DND-41 (cell line): ENCODE measurements at regions not wholly inside any gene's neighbourhood (a gene's known extent, or its start where the extent isn't known, plus 50 kb on each side); places are given as distances from the start of the nearest gene placed in this dataset.

Source experiments
- ATAC-seq: fragments of 200-7000 bp; cut with Tn5 transposase; 3 replicates; pipeline ENCODE4 v1.9.1; 2021; ENCODE audit warnings: low read depth; ENCODE audit not compliant: insufficient read depth
- DNase-seq: peaks from one replicate; pipeline ENCODE4 v3.0.0-alpha.2; 2020
- H2AFZ ChIP-seq: 2 replicates; pipeline ENCODE4 v1.6.0; 2012; ENCODE audit warnings: low read depth, low read length
- H3K27ac ChIP-seq: 2 replicates; pipeline ENCODE4 v1.5.1; 2012; ENCODE audit warnings: low read length, inconsistent platforms
- H3K27me3 ChIP-seq: fragments of 200-600 bp; sonication (generic); 2 replicates; pipeline ENCODE4 v1.6.0; 2012; ENCODE audit warnings: low read length, mild to moderate bottlenecking, inconsistent platforms; ENCODE audit not compliant: insufficient read depth, poor library complexity
- H3K36me3 ChIP-seq: 2 replicates; pipeline ENCODE4 v1.5.1; 2012; ENCODE audit warnings: low read length, inconsistent platforms; ENCODE audit not compliant: insufficient read depth
- H3K4me1 ChIP-seq: 2 replicates; pipeline ENCODE4 v1.5.1; 2012; ENCODE audit warnings: mild to moderate bottlenecking, low read length; ENCODE audit not compliant: insufficient read depth
- H3K4me2 ChIP-seq: 2 replicates; pipeline ENCODE4 v1.6.0; 2012; ENCODE audit warnings: mild to moderate bottlenecking, moderate library complexity, low read length, inconsistent platforms; ENCODE audit not compliant: insufficient read depth
- H3K4me3 ChIP-seq, 2 experiments: fragments of 200-600 bp in 1 of 2; shearing (Covaris generic) in 1 of 2; 2 replicates each; pipeline ENCODE4 v1.5.1; 2012 to 2016; ENCODE audit warnings: inconsistent platforms in 2 of 2, low read length in 2 of 2, mild to moderate bottlenecking in 2 of 2, low read depth in 1 of 2, moderate library complexity in 1 of 2
- H3K79me2 ChIP-seq: 2 replicates; pipeline ENCODE4 v1.6.0; 2012; ENCODE audit warnings: low read length, inconsistent platforms; ENCODE audit not compliant: insufficient read depth
- H3K9ac ChIP-seq: 2 replicates; pipeline ENCODE4 v1.6.0; 2012; ENCODE audit warnings: low read depth, mild to moderate bottlenecking, inconsistent platforms, low read length, moderate library complexity
- H3K9me3 ChIP-seq: 2 replicates; pipeline ENCODE4 v1.5.1; 2012; ENCODE audit warnings: low read length, moderate library complexity, mild to moderate bottlenecking, inconsistent platforms; ENCODE audit not compliant: insufficient read depth, severe bottlenecking
- H4K20me1 ChIP-seq: 2 replicates; pipeline ENCODE4 v1.6.0; 2012; ENCODE audit warnings: low read length; ENCODE audit not compliant: insufficient read depth
- CTCF ChIP-seq: IDR thresholded peaks from 2 replicates; pipeline ENCODE4 v1.5.1; 2012; ENCODE audit warnings: borderline replicate concordance, low read length, moderate library complexity, mild to moderate bottlenecking; ENCODE audit not compliant: poor library complexity, severe bottlenecking; ENCODE audit errors: extremely low read depth
- EZH2 ChIP-seq: IDR thresholded peaks from 3 replicates; pipeline ENCODE4 v1.6.1; 2012; ENCODE audit warnings: borderline replicate concordance, low read depth, mild to moderate bottlenecking, moderate library complexity, low read length, inconsistent platforms; ENCODE audit not compliant: severe bottlenecking

GRCh38 chr6:168384045-168385036 lies 56.6 kb upstream of the SMOC2 start:
- no peak overlapping the region for H2AFZ ChIP-seq
- H3K4me3 ChIP-seq = no peak overlapping the region
- H3K27ac ChIP-seq = no peak overlapping the region
- DNase-seq (no peak), ATAC-seq (no peak)
- H3K4me2 ChIP-seq = no peak overlapping the region
- H3K9me3 ChIP-seq = peaks cover 39% of the 10 kb centered on the region
- no peaks in the 10 kb centered on the region for H4K20me1 ChIP-seq
- TF ChIP-seq CTCF (no peak), EZH2 (no peak)
- no peaks in the 10 kb centered on the region for H3K27me3 ChIP-seq
- H3K79me2 ChIP-seq = no peaks in the 10 kb centered on the region
- no peaks in the 10 kb centered on the region for H3K36me3 ChIP-seq
- H3K4me1 ChIP-seq = no peaks in the 10 kb centered on the region
- no peak overlapping the region for H3K9ac ChIP-seq

GRCh38 chr6:168385037-168385759 lies 55.8 kb upstream of the SMOC2 start:
- Histone ChIP-seq H3K4me3 (no peak overlapping the region), H3K27me3 (no peaks in the 10 kb centered on the region), H2AFZ (no peak overlapping the region), H3K9ac (no peak overlapping the region), H4K20me1 (no peaks in the 10 kb centered on the region), H3K36me3 (no peaks in the 10 kb centered on the region), H3K4me2 (no peak overlapping the region), H3K79me2 (no peaks in the 10 kb centered on the region), H3K9me3 (peaks cover 32% of the 10 kb centered on the region), H3K27ac (no peak overlapping the region), H3K4me1 (no peaks in the 10 kb centered on the region)
- no peak for ATAC-seq
- no peak for TF ChIP-seq CTCF
- no peak for TF ChIP-seq EZH2
- no peak for DNase-seq

- no peaks in the 10 kb centered on the region for H3K27me3 ChIP-seq
- H3K79me2 ChIP-seq = no peaks in the 10 kb centered on the region
- no peaks in the 10 kb centered on the region for H3K36me3 ChIP-seq
- no peak overlapping the region for H3K4me3 ChIP-seq
- ATAC-seq (no peak), DNase-seq (no peak)
- TF ChIP-seq CTCF (no peak), EZH2 (no peak)
- peaks cover 24% of the 10 kb centered on the region for H3K9me3 ChIP-seq
- H4K20me1 ChIP-seq = no peaks in the 10 kb centered on the region
- no peak overlapping the region for H2AFZ ChIP-seq
- no peaks in the 10 kb centered on the region for H3K4me1 ChIP-seq
- H3K4me2 ChIP-seq = no peak overlapping the region
- H3K27ac ChIP-seq = no peak overlapping the region
- no peak overlapping the region for H3K9ac ChIP-seq
Measured at GRCh38 chr6:168385858-168386735, 54.9 kb upstream of the SMOC2 start.
